Heart left ventricle (tissue), 13 donors: ENCODE measurements at regions not wholly inside any gene's neighbourhood (a gene's known extent, or its start where the extent isn't known, plus 50 kb on each side); places are given as distances from the start of the nearest gene placed in this dataset.

ENCODE experiments used
- CTCF ChIP-seq, 12 donors: fragments of 200-600 bp; sonication (generic) in 4 of 12; IDR thresholded peaks; one replicate each; pipeline versions ENCODE4 v1.5.0 to v1.8.0; 2018 to 2022; ENCODE audit warnings: antibody characterized with exemption in 12 of 12, mild to moderate bottlenecking in 5 of 12
- POLR2A ChIP-seq, 2 donors: fragments of 450-650 bp; IDR thresholded peaks; one replicate each; pipeline ENCODE4 v1.6.1; 2017; ENCODE audit warnings: antibody characterized with exemption in 2 of 2, mild to moderate bottlenecking in 2 of 2, moderate library complexity in 2 of 2
- donor health status: ischemic (EF 13 %, LVEDD 7.1; RV severe dilation, severe dysfunction).
- donor health status: DM: no; HTN: yes; CAD: no.
- donor health status: DM: no; HTN: no; CAD: no.
- donor health status: ischemic (EF 25% LVEDD 6.9; RV normal size, moderate dysfunction).
- donor health status: ischemic (EF 25% LVEDD 5.7; RV mildly dilated, moderate dysfunction).
- donor health status: ischemic (EF 35%, LVEDD 5.7; RV mildly dilated, moderate dysfunction).
- donor health status: nonischemic (EF 11% LVEDD 7.7; RV severe dilation, severe dysfunction).
- donor health status: DM: yes; HTN: yes; CAD: no.
- donor health status: PGD.
- donor health status: ischemic (EF 29% LVEDD 5.4; RV normal size, mild dysfunction).
- donor health status: nonischemic (EF 23%, LVEDD 6.1; RV moderate dilation, normal function).

- TF ChIP-seq CTCF (IDR thresholded peaks at IDR 0.05) (peak in 4 of 12 donors; percentile 7 to 14 (median 12)), POLR2A (IDR thresholded peaks at IDR 0.05) (no peak)
Observed at GRCh38 chr11:59263225-59263894, 50.6 kb upstream of the MPEG1 start.
